ENCODE measurements at regions not wholly inside any gene's neighbourhood (a gene's known extent, or its start where the extent isn't known, plus 50 kb on each side); places are given as distances from the start of the nearest gene placed in this dataset.
"Not testable (repeated sequence)": the region's sequence is repeated elsewhere in the genome, so short reads cannot be mapped to it uniquely, and the experiment has no call there.

DNA sequence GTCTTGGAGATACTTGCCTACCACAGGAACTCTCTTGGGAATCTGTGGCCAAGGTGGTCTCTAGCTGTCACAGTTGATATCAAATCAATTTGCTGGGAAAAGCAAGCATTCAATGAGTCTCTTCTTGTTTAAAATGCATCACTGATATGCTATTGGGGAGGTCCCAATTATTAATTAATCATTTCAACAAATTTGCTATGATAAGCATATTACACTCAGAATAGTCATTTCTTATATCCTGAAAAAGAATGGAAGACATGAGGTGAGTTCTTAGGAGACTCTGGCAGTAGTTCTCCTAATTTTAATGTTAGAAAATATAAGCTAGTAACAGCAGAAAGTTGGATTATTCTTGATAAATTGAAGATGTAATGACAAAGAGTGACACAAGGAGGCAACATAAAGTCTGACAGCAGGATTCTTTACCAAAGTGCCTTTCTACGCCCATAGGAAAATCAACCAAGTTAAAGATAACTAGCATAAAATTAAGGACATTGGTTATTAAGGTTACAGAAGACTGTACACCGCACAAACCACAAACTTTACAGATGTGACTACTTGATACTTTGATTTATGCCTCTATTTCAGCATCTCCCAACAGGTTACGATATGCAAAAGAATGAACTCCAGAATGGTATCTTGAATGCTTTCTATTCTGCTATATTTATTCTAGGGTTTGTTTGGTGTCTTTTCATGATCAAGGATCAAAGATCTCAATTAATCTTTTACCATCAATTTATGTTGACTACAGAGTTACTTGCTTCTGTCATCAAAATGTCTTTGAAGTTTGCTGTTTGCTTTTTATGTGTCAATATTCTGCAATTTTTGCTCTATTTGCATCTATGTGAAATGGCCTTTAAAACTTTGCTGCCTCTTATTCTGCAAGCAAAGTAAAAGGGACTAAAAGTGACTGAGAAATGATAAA is 349.6 kb upstream of the CLEC14A start:
- H3K4me3 ChIP-seq = no peak overlapping the region
- H3K9me3 ChIP-seq = peaks cover 0 to 7% of the 10 kb centered on the region in 2 donors
- H3K36me3 ChIP-seq = no peaks in the 10 kb centered on the region
- H3K4me1 ChIP-seq = no peaks in the 10 kb centered on the region
- no peak for DNase-seq (ENCODE audit: low spot score)
- no peaks in the 10 kb centered on the region for H3K27me3 ChIP-seq
- TF ChIP-seq, protein P1, sequence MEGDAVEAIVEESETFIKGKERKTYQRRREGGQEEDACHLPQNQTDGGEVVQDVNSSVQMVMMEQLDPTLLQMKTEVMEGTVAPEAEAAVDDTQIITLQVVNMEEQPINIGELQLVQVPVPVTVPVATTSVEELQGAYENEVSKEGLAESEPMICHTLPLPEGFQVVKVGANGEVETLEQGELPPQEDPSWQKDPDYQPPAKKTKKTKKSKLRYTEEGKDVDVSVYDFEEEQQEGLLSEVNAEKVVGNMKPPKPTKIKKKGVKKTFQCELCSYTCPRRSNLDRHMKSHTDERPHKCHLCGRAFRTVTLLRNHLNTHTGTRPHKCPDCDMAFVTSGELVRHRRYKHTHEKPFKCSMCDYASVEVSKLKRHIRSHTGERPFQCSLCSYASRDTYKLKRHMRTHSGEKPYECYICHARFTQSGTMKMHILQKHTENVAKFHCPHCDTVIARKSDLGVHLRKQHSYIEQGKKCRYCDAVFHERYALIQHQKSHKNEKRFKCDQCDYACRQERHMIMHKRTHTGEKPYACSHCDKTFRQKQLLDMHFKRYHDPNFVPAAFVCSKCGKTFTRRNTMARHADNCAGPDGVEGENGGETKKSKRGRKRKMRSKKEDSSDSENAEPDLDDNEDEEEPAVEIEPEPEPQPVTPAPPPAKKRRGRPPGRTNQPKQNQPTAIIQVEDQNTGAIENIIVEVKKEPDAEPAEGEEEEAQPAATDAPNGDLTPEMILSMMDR (IDR thresholded peaks at IDR 0.05) = no peak
- no peak overlapping the region for H3K27ac ChIP-seq

DNA sequence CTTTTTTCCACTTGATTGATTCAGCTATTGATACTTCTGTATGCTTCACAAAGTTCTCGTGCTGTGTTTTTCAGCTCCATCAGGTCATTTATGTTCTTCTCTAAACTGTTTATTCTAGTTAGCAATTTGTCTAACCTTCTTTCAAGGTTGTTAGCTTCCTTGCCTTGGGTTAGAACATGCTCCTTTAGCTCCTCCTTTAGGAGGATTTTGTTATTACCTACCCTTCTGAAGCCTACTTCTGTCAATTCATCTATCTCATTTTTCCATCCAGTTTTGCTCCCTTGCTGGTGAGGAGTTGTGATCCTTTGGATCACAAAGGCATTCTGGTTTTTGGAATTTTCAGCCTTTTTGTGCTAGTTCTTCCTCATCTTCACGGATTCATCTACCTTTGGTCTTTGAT is 344.7 kb upstream of the CLEC14A start:
- not testable (repeated sequence) for H3K27me3 ChIP-seq; H3K36me3 ChIP-seq; H3K4me1 ChIP-seq; DNase-seq (ENCODE audit: low spot score); H3K4me3 ChIP-seq; H3K27ac ChIP-seq; H3K9me3 ChIP-seq

DNA sequence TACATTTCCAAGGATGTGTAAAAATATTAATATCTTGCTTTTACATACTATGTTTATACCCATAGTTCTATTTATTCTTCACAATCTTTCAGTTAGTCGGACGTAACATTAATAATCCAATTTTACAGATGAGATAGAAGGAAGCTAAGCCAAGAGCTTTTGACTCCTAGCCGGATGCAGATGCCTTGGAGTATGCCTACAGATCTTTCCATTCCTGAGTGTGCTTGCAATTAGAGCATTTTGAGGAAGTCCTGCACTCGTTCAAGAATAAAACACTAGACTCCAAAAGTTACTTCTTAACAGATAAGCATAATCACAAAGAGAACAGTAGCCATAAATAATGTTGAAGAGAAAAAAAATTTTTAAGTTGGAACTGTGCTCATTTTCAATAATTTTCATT is 337.6 kb upstream of the CLEC14A start:
- Histone ChIP-seq H3K4me3 (no peak overlapping the region), H3K27ac (no peak overlapping the region), H3K27me3 (no peaks in the 10 kb centered on the region), H3K4me1 (no peaks in the 10 kb centered on the region), H3K9me3 (no peaks in the 10 kb centered on the region), H3K36me3 (no peaks in the 10 kb centered on the region)
- TF ChIP-seq, protein P1 (IDR thresholded peaks at IDR 0.05) = no peak
- DNase-seq (ENCODE audit: low spot score) = no peak

DNA sequence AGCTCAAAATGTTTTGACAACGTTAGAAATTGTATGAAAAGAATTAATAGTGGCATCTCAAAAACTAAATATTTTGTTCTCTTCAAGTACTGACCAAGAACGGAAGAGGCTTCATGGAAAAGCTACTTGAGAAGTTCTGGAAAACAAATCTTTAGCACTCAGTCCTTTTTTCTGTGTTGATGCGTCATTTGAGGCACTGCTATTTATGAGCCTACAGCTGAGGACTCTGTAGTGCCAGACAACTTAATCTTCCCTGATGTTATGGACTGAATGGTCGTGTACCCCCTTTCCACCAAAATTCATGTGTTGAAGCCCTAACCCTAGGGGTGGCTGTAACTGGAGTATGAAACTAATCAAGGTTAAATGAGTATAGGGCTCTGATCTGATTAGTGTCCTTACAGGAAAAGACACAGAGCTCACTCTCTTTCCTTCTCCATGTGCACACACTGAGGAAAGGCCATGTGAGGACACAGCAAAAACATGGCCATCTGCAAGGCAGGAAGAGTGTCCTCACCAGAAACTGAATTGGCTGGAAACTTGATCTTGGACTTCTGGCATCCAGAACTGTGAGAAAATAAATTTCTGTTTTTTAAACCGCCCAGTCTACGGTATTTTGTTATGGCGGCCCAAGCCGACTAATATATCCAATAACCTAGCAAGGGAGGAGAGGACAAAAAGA is 337.0 kb upstream of the CLEC14A start:
- no peak for DNase-seq (ENCODE audit: low spot score)
- H3K27ac ChIP-seq = no peak overlapping the region
- H3K4me1 ChIP-seq = no peaks in the 10 kb centered on the region
- H3K4me3 ChIP-seq = no peak overlapping the region
- H3K27me3 ChIP-seq = no peaks in the 10 kb centered on the region
- no peaks in the 10 kb centered on the region for H3K36me3 ChIP-seq
- H3K9me3 ChIP-seq = no peaks in the 10 kb centered on the region
- TF ChIP-seq, protein P1 (IDR thresholded peaks at IDR 0.05) = no peak

DNA sequence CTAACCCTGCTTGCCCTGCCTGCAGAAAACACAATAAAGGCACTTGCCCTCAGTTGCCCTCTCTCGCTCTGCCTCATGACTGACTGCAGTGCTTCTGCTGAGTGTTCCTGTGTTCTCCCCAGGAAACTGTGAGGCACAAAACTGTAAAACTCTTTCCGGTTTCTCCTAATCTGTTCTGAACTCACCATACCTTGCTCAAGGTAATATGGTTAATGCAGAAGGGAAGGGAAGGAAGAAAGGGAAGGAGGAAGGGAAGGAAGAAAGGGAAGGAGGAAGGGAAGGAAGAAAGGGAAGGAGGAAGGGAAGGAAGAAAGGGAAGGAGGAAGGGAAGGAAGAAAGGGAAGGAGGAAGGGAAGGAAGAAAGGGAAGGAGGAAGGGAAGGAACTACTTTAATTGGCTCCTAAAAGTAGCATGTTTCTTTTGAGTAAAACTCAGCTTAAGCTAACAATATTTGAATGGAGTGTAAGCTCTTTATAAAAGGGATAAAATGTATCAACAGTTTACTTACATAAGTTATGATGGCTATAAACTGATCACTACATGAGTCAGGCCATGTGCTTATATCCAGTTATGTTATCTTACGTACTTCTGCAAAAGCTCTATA is 334.0 kb upstream of the CLEC14A start:
- Histone ChIP-seq H3K4me3 (no peak overlapping the region), H3K9me3 (no peaks in the 10 kb centered on the region), H3K4me1 (no peaks in the 10 kb centered on the region), H3K27me3 (no peaks in the 10 kb centered on the region), H3K27ac (no peak overlapping the region), H3K36me3 (no peaks in the 10 kb centered on the region)
- DNase-seq (ENCODE audit: low spot score) = no peak
- TF ChIP-seq, protein P1 (IDR thresholded peaks at IDR 0.05) = no peak

DNA sequence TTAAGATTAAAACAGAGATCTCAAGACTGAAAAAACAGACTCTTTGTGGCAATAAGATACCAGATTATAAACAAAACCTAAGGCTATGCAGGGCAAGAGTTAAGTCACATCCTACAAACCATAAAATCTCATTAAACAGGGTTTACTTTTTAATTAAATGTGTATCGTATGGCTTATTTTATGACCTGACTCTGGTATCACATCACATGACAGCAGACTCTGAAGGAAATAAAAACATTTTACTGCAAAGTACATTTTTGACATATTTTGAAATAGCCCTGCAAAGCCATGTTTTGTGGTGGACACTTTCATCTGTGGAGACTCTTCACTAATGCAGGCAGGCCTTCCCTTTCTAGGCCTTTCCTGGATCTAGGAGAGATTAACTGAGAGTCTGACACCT is 327.6 kb upstream of the CLEC14A start:
- TF ChIP-seq, protein P1 (IDR thresholded peaks at IDR 0.05) = no peak
- Histone ChIP-seq H3K27ac (no peak overlapping the region), H3K9me3 (no peaks in the 10 kb centered on the region), H3K27me3 (no peaks in the 10 kb centered on the region), H3K4me3 (no peak overlapping the region), H3K36me3 (no peaks in the 10 kb centered on the region), H3K4me1 (no peaks in the 10 kb centered on the region)
- DNase-seq (ENCODE audit: low spot score) = no peak

Data from right atrium auricular region (tissue), 2 donors.